ENCODE measurements at regions not wholly inside any gene's neighbourhood (a gene's known extent, or its start where the extent isn't known, plus 50 kb on each side); places are given as distances from the start of the nearest gene placed in this dataset.
"Not testable (repeated sequence)": the region's sequence is repeated elsewhere in the genome, so short reads cannot be mapped to it uniquely, and the experiment has no call there.

GRCh38 chr11:114959953-114960505, 281.7 kb downstream of the NXPE2 start (continued):
- TF ChIP-seq, protein P1, sequence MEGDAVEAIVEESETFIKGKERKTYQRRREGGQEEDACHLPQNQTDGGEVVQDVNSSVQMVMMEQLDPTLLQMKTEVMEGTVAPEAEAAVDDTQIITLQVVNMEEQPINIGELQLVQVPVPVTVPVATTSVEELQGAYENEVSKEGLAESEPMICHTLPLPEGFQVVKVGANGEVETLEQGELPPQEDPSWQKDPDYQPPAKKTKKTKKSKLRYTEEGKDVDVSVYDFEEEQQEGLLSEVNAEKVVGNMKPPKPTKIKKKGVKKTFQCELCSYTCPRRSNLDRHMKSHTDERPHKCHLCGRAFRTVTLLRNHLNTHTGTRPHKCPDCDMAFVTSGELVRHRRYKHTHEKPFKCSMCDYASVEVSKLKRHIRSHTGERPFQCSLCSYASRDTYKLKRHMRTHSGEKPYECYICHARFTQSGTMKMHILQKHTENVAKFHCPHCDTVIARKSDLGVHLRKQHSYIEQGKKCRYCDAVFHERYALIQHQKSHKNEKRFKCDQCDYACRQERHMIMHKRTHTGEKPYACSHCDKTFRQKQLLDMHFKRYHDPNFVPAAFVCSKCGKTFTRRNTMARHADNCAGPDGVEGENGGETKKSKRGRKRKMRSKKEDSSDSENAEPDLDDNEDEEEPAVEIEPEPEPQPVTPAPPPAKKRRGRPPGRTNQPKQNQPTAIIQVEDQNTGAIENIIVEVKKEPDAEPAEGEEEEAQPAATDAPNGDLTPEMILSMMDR (IDR thresholded peaks at IDR 0.05), result no peak
- TF ChIP-seq CHD2 (IDR thresholded peaks at IDR 0.05; ENCODE audit: low read length, partially characterized antibody), result no peak
- TF ChIP-seq JUND (IDR thresholded peaks at IDR 0.05), result no peak
- TF ChIP-seq, protein P2, sequence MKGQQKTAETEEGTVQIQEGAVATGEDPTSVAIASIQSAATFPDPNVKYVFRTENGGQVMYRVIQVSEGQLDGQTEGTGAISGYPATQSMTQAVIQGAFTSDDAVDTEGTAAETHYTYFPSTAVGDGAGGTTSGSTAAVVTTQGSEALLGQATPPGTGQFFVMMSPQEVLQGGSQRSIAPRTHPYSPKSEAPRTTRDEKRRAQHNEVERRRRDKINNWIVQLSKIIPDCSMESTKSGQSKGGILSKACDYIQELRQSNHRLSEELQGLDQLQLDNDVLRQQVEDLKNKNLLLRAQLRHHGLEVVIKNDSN (IDR thresholded peaks at IDR 0.05; ENCODE audit: borderline replicate concordance, low read depth), result no peak
- TF ChIP-seq RXRA (IDR thresholded peaks at IDR 0.05; ENCODE audit: borderline replicate concordance, low read depth), result no peak
- TF ChIP-seq RFX5 (IDR thresholded peaks at IDR 0.05; ENCODE audit: low read length), result no peak
- TF ChIP-seq SMC3 (IDR thresholded peaks at IDR 0.05; ENCODE audit: low read depth, low read length), result no peak

- CTCF ChIA-PET; H3K27me3 ChIP-seq (ENCODE audit: insufficient read depth); DNase-seq; H3K4me3 ChIP-seq (ENCODE audit: low read depth in 2 of 2, low read length in 1 of 2); POLR2A ChIA-PET; H3K27ac ChIP-seq (ENCODE audit: low read depth in 2 of 2, low read length in 1 of 2); H2AFZ ChIP-seq (ENCODE audit: low read depth); H3K9ac ChIP-seq; H3F3A ChIP-seq (replicated peaks; ENCODE audit: insufficient read depth); H3K36me3 ChIP-seq (replicated peaks in 1 of 2; ENCODE audit: control insufficient read depth in 1 of 2, insufficient read depth in 2 of 2, low read length in 1 of 2); H3K4me2 ChIP-seq; H3K4me1 ChIP-seq (ENCODE audit: control insufficient read depth in 1 of 2, insufficient read depth in 2 of 2, low read depth in 1 of 2, low read length in 1 of 2); H3K79me2 ChIP-seq (ENCODE audit: insufficient read depth); H3K9me2 ChIP-seq; H3K9me3 ChIP-seq; H4K20me1 ChIP-seq (ENCODE audit: insufficient read depth): not testable (repeated sequence)
- WGBS (ENCODE audit: low lambda C conversion rate), result 76% methylated on average over 11 of the region's 21 CpGs
Measured at GRCh38 chr11:114960819-114961218, 282.5 kb downstream of the NXPE2 start.

GRCh38 chr11:114964676-114965214, 286.4 kb downstream of the NXPE2 start:
- TF ChIP-seq EZH2phosphoT487 (IDR thresholded peaks at IDR 0.05; ENCODE audit: borderline replicate concordance, low read depth), result no peak
- POLR2A ChIA-PET, result no interaction called here
- 27% methylated on average over 4 of the region's 4 CpGs for WGBS (ENCODE audit: low lambda C conversion rate)

More at GRCh38 chr11:114964676-114965214, 286.4 kb downstream of the NXPE2 start:
- no peak overlapping the region for H3K4me3 ChIP-seq (ENCODE audit: low read depth in 2 of 2, low read length in 1 of 2)
- no peaks in the 10 kb centered on the region for H3F3A ChIP-seq (replicated peaks; ENCODE audit: insufficient read depth)
- H3K27me3 ChIP-seq (ENCODE audit: insufficient read depth), result no peaks in the 10 kb centered on the region
- no peaks in the 10 kb centered on the region for H3K4me1 ChIP-seq (ENCODE audit: control insufficient read depth in 1 of 2, insufficient read depth in 2 of 2, low read depth in 1 of 2, low read length in 1 of 2)
- no peak for DNase-seq
- no peaks in the 10 kb centered on the region for H4K20me1 ChIP-seq (ENCODE audit: insufficient read depth)
- no peaks in the 10 kb centered on the region for H3K36me3 ChIP-seq (replicated peaks in 1 of 2; ENCODE audit: control insufficient read depth in 1 of 2, insufficient read depth in 2 of 2, low read length in 1 of 2)
- no peak overlapping the region for H3K9ac ChIP-seq
- H3K9me2 ChIP-seq, result no peaks in the 10 kb centered on the region
- no peak overlapping the region for H2AFZ ChIP-seq (ENCODE audit: low read depth)
- no peaks in the 10 kb centered on the region for H3K9me3 ChIP-seq
- H3K27ac ChIP-seq (ENCODE audit: low read depth in 2 of 2, low read length in 1 of 2), result no peak overlapping the region
- no peaks in the 10 kb centered on the region for H3K79me2 ChIP-seq (ENCODE audit: insufficient read depth)
- H3K4me2 ChIP-seq, result no peak overlapping the region
- CTCF ChIA-PET, result interaction anchor here (0.9 kb wide), 1 partner anchor 13 kb away, joined by 3 read pairs; no protein-coding TSS in a partner anchor
